Activated naive CD8-positive, alpha-beta T cell treated with anti-CD3 and anti-CD28 coated beads, Interleukin-2, amount 10 ng/mL, durations not matched to agents 7 days and 5 days (primary cell): ENCODE measurements at regions not wholly inside any gene's neighbourhood (a gene's known extent, or its start where the extent isn't known, plus 50 kb on each side); places are given as distances from the start of the nearest gene placed in this dataset.

ENCODE experiments used
- ATAC-seq: fragments of 150-1000 bp; cut with Tn5 transposase; one replicate; pipeline ENCODE4 v1.10.0; 2021; ENCODE audit warnings: low read depth, moderate library complexity
- POLR2A ChIA-PET: fragments of 350-600 bp; sonication (Branson Sonifier 250); formaldehyde crosslinking; loops from one replicate; lab custom pipeline; 2021; ENCODE audit warnings: antibody characterized with exemption; lab: Charles Lee
- DNase-seq: peaks from one replicate; pipeline ENCODE4 v3.0.0; 2021
- H3K27ac Mint-ChIP-seq: one replicate; pipeline ENCODE4 v1.8.0; 2022; ENCODE audit warnings: mild to moderate bottlenecking, mixed read lengths
- H3K27me3 Mint-ChIP-seq: one replicate; pipeline ENCODE4 v1.8.0; 2022; ENCODE audit warnings: mild to moderate bottlenecking, moderate library complexity, mixed read lengths
- H3K36me3 Mint-ChIP-seq: one replicate; pipeline ENCODE4 v1.8.0; 2021; ENCODE audit warnings: mild to moderate bottlenecking, mixed read lengths
- H3K4me1 Mint-ChIP-seq: one replicate; pipeline ENCODE4 v1.8.0; 2021; ENCODE audit warnings: mixed read lengths
- H3K4me3 Mint-ChIP-seq: one replicate; pipeline ENCODE4 v1.8.0; 2022; ENCODE audit warnings: mild to moderate bottlenecking, moderate library complexity, mixed read lengths
- H3K9me3 Mint-ChIP-seq: one replicate; pipeline ENCODE4 v1.8.0; 2021; ENCODE audit warnings: mixed read lengths

DNA sequence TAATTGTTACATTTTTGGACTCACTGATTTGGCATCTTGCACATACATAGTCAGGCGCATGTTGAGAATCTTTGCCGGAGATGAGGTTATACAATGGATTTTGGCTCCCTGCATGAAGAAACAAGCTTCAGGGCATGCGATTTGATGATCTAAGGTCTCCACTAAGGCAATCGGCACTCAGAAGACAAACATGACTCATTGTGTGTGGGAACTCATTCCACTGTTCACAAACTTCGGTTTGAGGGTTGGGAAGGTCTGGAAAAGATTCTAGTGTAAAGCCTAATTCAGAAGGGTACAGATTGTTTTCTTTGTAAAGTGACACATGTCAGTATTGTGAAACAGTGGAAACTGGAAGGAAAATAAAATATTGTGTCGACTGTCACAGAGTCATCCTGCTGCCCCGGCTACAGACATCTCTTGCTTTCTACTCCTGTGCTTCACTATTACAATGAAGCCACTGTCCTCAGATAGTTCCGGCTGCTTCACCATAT is 192.6 kb upstream of the HMGA2 start:
- H3K36me3 Mint-ChIP-seq: no peaks in the 10 kb centered on the region
- H3K4me3 Mint-ChIP-seq: no peak overlapping the region
- no peak overlapping the region for H3K27ac Mint-ChIP-seq
- no peaks in the 10 kb centered on the region for H3K9me3 Mint-ChIP-seq
- no peak for DNase-seq
- no peak for ATAC-seq
- H3K4me1 Mint-ChIP-seq: no peaks in the 10 kb centered on the region
- H3K27me3 Mint-ChIP-seq: peaks cover 3% of the 10 kb centered on the region
- POLR2A ChIA-PET: no interaction called here

DNA sequence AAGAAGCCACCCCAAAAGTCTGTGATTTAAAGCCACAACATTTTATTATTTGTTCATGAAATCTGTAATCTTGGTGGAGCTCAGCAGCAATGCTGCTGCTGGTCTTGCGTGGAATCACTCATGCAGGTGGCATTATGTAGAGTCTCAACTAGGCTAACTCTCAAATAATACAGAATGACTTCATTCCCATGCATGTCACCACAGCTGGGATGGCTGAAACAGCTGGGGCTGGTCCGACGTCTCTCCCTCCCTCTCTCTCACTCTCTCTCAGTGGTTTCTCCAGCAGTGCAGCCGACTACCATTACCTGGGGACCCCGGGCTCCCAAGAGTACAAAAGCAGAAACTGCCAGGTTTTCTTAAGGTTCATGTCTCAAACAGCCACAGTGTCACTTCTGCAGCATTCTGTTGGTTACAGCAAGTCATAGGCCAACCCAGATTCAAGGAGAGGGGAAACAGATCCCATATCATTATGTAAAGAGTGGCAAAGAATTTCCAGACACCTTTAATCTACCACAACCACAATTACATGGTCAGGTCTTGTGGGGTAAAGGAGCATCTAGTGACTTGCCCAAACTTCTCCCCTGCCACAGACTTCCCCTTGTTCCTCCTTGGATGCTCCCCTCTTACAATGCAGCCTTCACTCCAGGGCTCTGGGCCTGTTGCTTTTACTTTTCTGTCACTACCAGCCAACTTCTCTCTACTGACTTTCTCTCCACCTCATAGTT is 192.0 kb upstream of the HMGA2 start:
- no peaks in the 10 kb centered on the region for H3K4me1 Mint-ChIP-seq
- H3K36me3 Mint-ChIP-seq: no peaks in the 10 kb centered on the region
- no peaks in the 10 kb centered on the region for H3K9me3 Mint-ChIP-seq
- POLR2A ChIA-PET: no interaction called here
- no peak overlapping the region for H3K27ac Mint-ChIP-seq
- H3K4me3 Mint-ChIP-seq: no peak overlapping the region
- H3K27me3 Mint-ChIP-seq: peaks cover 3% of the 10 kb centered on the region
- ATAC-seq: no peak
- DNase-seq: no peak

DNA sequence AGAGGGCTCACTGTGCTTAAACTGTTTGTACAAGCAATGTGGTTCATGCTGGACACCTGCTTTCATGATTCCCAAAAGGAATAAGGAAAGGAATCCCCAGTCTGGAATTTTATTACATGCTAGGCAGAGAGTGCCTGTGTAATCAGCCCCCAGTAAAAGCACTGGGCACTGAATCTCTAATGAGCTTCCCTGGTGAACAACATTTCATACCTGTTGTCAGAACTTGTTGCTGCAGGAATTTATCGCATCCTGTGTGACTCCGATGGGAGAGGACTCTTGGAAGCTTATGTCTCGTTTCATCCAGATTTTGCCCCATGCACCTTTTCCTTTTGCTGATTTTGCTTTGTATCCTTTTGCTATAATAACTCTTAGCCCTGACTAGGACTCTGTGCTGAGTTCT is 190.2 kb upstream of the HMGA2 start:
- no peaks in the 10 kb centered on the region for H3K36me3 Mint-ChIP-seq
- DNase-seq (no peak), ATAC-seq (no peak)
- POLR2A ChIA-PET: no interaction called here
- H3K4me3 Mint-ChIP-seq: no peak overlapping the region
- H3K27me3 Mint-ChIP-seq: peaks cover 3% of the 10 kb centered on the region
- H3K9me3 Mint-ChIP-seq: no peaks in the 10 kb centered on the region
- H3K27ac Mint-ChIP-seq: no peak overlapping the region
- H3K4me1 Mint-ChIP-seq: no peaks in the 10 kb centered on the region

DNA sequence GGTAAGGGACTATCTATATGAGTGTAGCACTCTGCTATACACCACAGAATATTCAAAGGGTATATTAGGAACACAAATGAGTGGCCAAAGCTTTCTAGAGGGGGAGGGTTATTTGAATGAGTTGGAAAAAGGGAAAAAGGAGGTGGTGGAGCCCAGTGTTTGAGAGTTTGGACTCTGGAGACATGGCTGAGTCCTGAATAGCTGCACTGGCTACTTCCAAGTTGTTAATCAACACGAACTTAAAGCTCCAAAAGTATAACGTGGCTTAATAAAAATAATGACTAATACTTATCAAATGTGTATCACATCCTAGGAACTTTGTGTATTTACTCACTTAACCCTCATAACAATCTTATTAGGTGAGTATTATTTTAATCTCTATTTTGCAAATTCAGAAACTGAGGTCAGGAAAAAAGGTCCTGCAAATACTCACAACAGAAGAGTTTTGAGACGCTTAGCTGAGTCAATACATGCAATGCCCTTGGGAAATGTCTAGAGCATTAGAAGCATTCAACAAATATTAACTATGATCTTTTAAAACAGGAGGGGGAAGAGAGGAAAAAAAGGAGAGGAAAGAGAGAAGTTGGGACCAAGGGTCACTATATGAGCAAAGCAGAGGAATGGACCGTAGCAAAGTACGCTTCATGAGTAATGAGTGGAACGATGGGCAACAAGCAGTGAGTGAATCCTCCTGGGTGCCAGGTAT is 189.5 kb upstream of the HMGA2 start:
- DNase-seq (no peak), ATAC-seq (no peak)
- Mint-ChIP-seq H3K4me3 (no peak overlapping the region), H3K27ac (no peak overlapping the region), H3K27me3 (peaks cover 2% of the 10 kb centered on the region), H3K36me3 (no peaks in the 10 kb centered on the region), H3K9me3 (no peaks in the 10 kb centered on the region), H3K4me1 (no peaks in the 10 kb centered on the region)
- POLR2A ChIA-PET: no interaction called here

DNA sequence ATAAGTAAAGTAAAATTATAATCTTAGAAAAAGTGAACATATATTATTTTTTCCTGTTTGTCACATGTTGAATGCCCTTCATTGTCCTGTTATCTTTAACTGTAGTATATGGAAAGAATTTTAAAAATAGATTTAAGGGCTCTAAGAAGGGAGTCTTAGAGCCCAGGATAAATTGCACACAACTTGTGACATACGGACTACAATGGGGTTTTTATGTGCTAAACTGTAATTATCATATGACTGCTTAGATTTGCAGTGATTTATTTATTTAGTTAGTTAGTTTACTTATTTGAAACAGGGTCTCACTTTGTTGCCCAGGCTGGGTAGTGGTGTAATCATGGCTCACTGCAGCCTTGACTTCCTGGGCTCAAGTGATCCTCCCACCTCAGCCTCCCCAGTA is 187.8 kb upstream of the HMGA2 start:
- DNase-seq (no peak), ATAC-seq (no peak)
- Mint-ChIP-seq H3K4me1 (no peaks in the 10 kb centered on the region), H3K27ac (no peak overlapping the region), H3K27me3 (no peaks in the 10 kb centered on the region), H3K36me3 (no peaks in the 10 kb centered on the region), H3K9me3 (no peaks in the 10 kb centered on the region), H3K4me3 (no peak overlapping the region)
- POLR2A ChIA-PET: no interaction called here

DNA sequence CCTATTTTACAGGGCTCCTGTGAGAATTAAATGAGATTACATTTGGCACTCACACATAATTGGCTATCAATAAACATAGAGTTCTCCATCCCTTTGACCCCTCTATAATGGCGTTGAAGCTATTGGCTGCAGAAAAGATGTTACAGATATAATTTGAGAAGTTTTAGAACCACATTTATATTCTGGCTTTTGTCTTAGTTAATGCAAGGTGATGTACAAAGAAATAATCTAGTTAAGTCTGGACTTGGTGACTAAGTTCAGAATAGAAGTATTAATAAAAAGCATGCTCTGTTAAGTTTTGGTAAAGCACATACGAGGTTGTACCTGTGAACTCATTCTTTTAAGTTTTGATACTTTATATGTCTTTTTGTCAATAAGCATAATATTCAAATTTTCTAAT is 187.1 kb upstream of the HMGA2 start:
- no peak overlapping the region for H3K4me3 Mint-ChIP-seq
- DNase-seq: no peak
- peaks cover 2% of the 10 kb centered on the region for H3K9me3 Mint-ChIP-seq
- no peaks in the 10 kb centered on the region for H3K4me1 Mint-ChIP-seq
- H3K27ac Mint-ChIP-seq: no peak overlapping the region
- H3K27me3 Mint-ChIP-seq: no peaks in the 10 kb centered on the region
- POLR2A ChIA-PET: no interaction called here
- no peaks in the 10 kb centered on the region for H3K36me3 Mint-ChIP-seq
- ATAC-seq: no peak

DNA sequence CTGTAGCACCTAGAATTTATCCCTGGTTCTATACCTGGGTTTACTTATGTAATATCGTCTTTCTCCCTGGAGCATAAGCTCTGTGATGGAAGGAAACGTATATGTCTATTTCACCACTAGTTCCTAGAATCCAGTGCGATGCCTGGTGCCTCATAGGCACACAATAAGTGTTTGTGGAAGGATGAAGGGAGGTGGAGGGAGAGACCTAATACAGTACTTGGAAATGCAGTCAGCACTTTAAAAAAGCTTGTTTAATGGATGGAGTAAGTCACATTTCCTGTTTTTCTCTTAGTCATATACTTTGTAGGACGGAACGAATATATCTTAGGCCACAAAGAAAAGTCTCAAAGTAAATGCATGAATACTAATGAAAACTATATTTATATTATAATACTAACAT is 186.5 kb upstream of the HMGA2 start:
- no peaks in the 10 kb centered on the region for H3K36me3 Mint-ChIP-seq
- H3K27ac Mint-ChIP-seq: no peak overlapping the region
- peaks cover 2% of the 10 kb centered on the region for H3K9me3 Mint-ChIP-seq
- POLR2A ChIA-PET: no interaction called here
- ATAC-seq: no peak
- no peak overlapping the region for H3K4me3 Mint-ChIP-seq
- DNase-seq: no peak
- no peaks in the 10 kb centered on the region for H3K4me1 Mint-ChIP-seq
- no peaks in the 10 kb centered on the region for H3K27me3 Mint-ChIP-seq

DNA sequence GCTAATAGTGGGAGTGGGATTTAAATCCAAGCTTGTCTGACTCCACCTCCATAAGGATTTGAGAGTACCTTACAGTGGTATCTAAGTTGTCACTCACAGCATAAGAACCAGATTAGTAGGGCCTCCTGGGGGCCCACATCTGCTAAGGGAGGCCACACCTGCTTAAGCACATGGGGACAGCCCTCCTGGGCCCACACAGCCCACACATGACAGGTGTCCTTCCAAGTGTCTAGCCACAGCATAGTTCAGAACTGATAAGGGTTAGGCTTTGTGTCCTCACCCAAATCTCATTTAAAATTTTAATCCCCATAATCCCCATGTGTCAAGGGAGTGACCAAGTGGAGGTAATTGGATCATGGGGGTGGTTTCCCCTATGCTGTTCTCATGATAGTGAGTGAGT is 186.0 kb upstream of the HMGA2 start:
- H3K4me3 Mint-ChIP-seq: no peak overlapping the region

DNA sequence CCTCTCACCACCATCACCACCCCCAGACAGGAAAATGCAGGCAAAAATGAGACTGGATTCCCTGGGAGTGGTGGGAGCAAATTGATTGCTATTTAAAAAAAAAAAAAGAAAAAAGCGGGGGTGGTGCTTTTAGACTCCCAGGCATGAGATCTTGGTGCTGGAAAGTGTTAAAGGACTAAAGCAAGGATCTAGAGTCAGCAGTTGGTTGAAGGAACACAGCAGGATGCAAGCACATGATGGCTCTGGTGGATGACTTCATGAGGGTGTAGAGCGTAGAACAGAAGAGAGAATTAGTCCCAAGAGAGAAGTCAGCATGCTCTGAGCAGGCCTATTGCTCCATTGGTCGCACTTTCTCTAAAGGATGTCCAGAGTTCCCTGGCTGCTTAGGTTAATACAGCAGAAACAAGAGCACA is 183.8 kb upstream of the HMGA2 start:
- Mint-ChIP-seq H3K4me1 (no peaks in the 10 kb centered on the region), H3K27ac (no peak overlapping the region), H3K36me3 (no peaks in the 10 kb centered on the region), H3K4me3 (no peak overlapping the region), H3K9me3 (peaks cover 2% of the 10 kb centered on the region), H3K27me3 (no peaks in the 10 kb centered on the region)
- POLR2A ChIA-PET: no interaction called here
- no peak for DNase-seq
- no peak for ATAC-seq

More for the DNA sequence above, 186.0 kb upstream of the HMGA2 start:
- DNase-seq (no peak), ATAC-seq (no peak)
- Mint-ChIP-seq H3K9me3 (peaks cover 2% of the 10 kb centered on the region), H3K27ac (no peak overlapping the region), H3K27me3 (no peaks in the 10 kb centered on the region), H3K4me1 (no peaks in the 10 kb centered on the region), H3K36me3 (no peaks in the 10 kb centered on the region)
- POLR2A ChIA-PET: no interaction called here

DNA sequence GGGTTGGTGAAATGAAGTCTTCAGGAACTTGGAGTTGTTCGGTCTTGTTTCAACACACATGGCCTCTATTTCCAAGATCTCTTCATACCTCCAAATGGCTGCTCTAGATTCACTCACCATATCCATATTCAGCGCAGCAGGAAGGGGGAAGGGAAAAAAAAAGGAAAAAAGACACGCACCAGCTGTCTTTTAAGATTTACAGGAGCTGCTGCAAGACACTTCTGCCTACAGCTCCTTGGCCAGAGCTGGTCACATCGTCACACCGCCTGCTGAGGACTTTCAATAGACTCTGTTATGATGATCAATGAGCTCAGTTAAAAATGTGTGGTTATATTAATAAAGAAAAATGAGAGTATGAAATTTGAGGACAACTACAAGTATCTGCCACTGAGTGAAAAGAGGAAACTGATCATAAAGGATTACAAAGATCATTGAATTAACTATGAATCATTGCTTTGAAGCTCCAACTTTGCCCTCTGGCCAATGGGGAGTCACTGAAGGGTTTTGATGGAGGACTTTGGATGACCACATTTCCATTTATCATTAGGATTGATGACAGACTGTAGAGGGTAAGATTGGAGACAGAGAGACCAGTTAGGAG is 182.1 kb upstream of the HMGA2 start:
- no peak overlapping the region for H3K4me3 Mint-ChIP-seq
- H3K27ac Mint-ChIP-seq: no peak overlapping the region
- H3K4me1 Mint-ChIP-seq: no peaks in the 10 kb centered on the region
- POLR2A ChIA-PET: no interaction called here
- no peaks in the 10 kb centered on the region for H3K36me3 Mint-ChIP-seq
- ATAC-seq (no peak), DNase-seq (no peak)
- peaks cover 2% of the 10 kb centered on the region for H3K9me3 Mint-ChIP-seq
- peaks cover 4% of the 10 kb centered on the region for H3K27me3 Mint-ChIP-seq

DNA sequence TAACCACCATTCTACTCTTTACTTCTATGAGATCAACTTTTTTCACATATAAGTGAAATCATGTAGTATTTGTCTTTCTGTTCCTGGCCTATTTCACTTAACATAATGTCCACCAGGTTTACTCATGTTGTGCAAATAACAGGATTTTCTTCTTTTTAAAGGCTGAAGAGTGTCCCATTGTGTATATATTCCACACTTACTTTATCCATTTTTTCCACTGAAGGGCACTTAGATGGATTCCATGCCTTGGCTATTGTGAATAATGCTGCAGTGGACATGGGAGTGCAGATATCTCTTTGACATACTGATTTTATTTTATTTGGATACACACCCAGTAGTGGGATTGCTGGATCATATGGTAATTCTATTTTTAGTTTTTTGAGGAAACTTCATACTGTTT is 181.1 kb upstream of the HMGA2 start:
- peaks cover 2% of the 10 kb centered on the region for H3K9me3 Mint-ChIP-seq
- no peak overlapping the region for H3K27ac Mint-ChIP-seq
- no peaks in the 10 kb centered on the region for H3K4me1 Mint-ChIP-seq
- no peaks in the 10 kb centered on the region for H3K36me3 Mint-ChIP-seq
- H3K4me3 Mint-ChIP-seq: no peak overlapping the region
- ATAC-seq (no peak), DNase-seq (no peak)
- POLR2A ChIA-PET: no interaction called here
- H3K27me3 Mint-ChIP-seq: peaks cover 4% of the 10 kb centered on the region

DNA sequence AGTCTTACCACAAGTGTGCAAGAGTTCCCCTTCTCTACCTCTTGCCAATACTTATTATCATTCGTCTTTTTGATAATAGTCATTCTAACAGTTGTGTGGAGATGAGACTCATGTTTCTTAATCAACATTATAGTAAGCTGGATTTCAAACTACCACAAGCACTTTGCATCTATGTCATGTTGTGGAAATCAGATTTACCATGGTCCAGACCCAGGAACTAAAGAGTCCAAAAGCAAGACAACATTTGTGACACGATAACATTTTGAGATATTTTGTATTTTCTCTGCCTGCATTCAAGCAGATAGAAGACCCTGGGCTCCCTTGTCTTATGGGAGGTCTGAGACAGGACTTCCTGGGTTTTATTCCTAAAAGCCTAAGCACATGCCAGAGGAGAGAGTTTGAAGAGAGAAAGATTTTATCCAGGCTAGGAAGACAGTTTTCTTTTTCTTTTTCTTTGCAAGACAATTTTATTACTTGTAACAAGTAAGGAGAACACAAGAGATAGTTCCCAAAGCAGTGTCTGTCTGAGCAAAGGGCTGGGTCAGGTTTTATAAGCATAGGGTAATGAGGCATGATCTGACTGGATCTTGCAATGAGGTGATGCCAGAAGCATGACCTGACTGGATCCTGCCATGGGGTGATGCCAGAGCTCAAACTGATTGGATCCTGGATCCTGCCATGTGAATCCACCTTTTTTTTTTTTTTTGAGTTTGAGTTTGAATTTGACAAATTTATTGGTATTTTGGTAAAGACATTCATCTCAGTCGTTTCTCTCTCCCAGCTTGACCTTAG is 180.5 kb upstream of the HMGA2 start:
- no peak overlapping the region for H3K27ac Mint-ChIP-seq
- H3K36me3 Mint-ChIP-seq: no peaks in the 10 kb centered on the region
- no peaks in the 10 kb centered on the region for H3K4me1 Mint-ChIP-seq
- peaks cover 2% of the 10 kb centered on the region for H3K9me3 Mint-ChIP-seq
- POLR2A ChIA-PET: no interaction called here
- peaks cover 4% of the 10 kb centered on the region for H3K27me3 Mint-ChIP-seq
- ATAC-seq (no peak), DNase-seq (no peak)
- no peak overlapping the region for H3K4me3 Mint-ChIP-seq

DNA sequence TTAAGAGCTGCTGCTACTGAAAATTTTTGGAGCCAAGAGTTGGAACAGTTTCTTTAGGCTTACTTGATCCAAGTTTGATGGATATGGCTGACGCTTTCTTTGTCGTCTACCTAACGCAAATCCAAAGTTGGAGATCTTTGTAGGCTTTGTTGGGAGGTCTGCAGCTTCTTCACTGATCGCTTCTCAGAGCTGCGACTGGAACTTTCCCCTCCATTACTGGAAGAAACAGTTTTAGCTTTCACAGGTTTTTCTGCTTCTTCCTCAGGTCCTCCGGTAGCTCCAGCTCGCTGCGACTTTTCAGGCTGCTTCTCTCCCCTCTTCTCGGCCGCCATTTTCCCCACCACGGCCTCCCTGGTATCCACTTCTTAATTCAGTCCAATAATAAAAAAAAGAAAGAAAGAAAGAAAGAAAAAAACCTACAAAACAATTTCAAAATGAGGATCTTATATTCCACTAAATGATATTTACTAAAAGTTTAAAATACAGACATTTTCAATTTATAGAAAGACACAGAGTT is 178.1 kb upstream of the HMGA2 start:
- ATAC-seq: no peak
- Mint-ChIP-seq H3K27me3 (peaks cover 4% of the 10 kb centered on the region), H3K9me3 (peaks cover 4% of the 10 kb centered on the region), H3K36me3 (no peaks in the 10 kb centered on the region), H3K4me3 (no peak overlapping the region), H3K27ac (no peak overlapping the region), H3K4me1 (no peaks in the 10 kb centered on the region)
- POLR2A ChIA-PET: no interaction called here
- no peak for DNase-seq
